ENCODE measurements at regions not wholly inside any gene's neighbourhood (a gene's known extent, or its start where the extent isn't known, plus 50 kb on each side); places are given as distances from the start of the nearest gene placed in this dataset.
A peak's percentile ranks its signal among the peaks of the same experiment; 100 is the strongest.

DNA sequence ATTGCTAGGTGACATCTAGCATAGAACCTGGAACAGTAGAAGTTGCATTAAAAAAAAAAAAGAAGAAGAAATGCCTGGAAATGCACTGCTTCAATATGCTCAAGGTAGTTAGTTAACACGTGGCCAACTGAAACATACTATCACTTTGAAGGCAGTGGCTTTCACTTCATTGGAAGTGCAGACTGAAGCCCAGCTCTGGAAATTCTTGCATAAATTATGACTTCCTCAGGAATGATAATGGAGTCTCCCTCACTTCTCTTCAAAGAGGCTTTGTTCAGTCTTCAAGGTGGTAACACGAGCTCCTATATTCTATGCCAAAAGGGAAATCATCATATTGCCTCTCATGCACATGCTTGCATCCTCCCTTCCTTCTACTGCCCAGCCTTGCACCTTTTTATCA, 715.9 kb upstream of the API5 start:
- DNase-seq (ENCODE audit: low read depth) = no peak

DNA sequence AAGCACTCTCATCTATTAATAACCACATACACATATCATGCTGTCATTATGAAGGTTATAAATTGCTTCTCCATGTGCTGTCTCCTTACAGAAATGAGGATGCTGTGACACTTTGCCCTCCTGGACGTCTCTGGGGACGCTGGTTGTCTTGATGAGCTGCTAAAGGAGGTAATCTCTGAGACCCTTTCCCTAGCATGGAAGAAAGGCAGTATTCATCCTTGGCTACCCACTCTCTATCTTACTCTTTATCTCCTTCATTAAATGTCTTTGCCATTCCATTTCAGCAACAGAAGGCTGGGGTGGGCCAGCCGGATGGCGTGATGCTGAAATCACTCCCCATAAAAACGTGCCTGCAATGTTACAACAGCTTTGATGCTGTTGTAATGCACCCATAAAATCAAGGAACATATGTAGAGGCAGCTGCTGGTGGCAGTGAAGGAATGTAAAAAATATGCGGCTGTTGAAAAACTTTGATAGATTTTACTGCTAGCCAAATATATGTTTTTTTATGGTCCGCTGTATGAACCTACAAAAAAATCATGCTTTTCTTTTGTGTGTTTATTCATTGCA, 715.1 kb upstream of the API5 start:
- DNase-seq (ENCODE audit: low read depth) = no peak

DNA sequence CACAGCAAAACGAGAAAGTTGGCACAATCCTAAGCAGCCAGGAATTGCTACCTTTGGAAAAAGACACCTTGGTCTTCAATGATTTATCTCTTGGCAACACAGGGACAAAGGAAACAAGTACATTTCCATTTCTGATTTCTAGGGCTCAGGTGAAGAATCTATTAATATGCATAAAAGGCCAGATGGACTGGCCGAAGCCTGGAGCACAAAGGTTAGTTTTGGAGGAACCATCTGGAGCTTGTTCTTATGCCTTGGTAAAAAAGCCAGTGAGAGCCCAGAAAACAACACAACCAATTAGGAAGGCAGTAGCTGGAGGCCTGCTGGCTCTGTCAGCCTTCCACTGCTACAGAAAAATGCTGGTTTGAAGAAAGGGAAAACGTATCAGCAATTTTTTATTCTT, 713.5 kb upstream of the API5 start:
- DNase-seq (ENCODE audit: low read depth) = no peak

DNA sequence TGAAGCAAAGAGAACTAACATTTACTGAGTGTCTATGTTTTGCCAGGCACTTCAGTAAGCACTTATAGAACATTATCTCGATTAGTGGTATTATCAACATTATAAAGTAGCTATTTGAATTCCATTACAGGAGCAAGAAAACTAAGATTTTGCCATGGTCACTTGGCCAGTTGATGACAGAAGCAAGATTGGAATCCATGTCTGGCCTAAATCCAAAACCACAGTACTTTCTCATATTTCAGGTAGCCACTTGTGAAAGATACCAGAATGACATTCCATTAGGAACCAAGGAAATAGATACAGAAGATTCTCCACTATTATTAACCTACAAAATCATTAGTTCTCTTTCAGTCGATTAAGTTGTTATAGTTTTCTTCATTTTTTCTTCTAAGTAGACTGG, 691.0 kb upstream of the API5 start:
- DNase-seq (ENCODE audit: low read depth) = no peak

DNA sequence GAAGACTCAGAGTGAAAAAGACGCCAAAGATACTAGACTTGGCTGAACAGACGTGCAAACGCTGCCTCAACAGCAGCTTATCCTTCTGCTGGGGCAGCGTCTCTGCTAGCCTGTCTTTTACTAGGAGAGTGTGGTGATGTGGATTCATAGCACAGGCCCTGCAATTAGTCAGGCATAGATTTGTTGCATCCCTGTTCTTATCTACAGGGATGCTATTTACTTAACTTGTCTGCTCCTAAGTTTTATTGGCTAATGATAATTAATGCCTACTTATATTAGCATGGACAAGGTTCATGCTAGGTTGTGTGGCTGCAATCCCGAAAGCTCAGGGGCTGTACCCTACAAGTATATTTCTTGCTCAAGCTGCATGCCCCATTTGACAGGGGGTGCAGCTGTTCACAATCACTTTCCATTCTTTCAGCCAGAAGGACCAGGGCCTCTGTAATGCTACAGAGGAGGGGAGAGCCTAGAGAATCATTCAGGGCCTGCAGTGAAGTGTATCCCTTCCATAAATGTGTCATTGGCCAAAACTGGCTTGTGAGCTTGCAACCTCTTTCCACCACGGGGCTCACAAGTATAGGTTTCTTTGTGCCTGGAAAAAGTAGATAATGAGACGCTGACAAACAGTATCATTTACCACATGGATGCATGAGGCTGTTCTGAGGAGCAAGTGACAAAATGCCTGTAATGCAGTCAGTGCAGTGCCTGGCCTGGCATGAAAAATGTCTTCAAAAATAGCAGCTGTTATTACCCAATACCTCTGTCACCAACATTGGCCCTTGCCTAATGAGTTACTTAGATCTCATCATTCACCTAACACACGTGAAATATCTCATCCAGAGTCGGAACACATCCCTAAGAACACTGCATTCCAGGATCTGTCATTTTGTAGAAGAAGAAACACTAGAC, 685.8 kb upstream of the API5 start:
- no peak for DNase-seq (ENCODE audit: low read depth)

DNA sequence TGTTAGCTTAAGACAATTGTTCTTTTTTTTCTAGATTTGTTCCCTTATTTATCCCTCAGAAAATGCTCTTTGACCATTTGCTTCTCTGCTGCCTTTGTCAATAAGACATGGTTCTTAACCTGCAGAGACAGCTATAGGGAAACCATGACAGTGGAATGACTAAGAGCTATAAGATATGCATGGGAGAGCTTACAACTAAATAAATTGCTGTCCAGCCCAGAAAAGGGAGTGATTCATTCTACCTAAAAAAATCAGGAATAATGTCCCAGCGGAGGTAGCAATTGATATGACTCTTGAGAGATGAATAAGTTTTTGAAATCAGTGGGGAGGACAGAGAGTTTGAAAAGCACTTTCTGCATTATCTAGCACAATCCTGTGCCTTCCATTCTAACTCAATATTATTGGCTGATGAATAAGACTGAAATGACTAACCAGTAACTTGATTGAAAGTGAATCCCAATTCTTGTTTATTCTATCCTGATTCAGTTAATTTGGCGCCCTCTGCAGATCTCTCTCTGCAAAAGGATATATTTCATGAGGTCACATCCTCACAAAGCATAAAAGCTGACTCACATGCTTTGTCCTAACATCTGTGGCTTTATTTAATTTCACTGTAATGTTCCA, 680.5 kb upstream of the API5 start:
- peak; percentile 7 for DNase-seq (ENCODE audit: low read depth)

DNA sequence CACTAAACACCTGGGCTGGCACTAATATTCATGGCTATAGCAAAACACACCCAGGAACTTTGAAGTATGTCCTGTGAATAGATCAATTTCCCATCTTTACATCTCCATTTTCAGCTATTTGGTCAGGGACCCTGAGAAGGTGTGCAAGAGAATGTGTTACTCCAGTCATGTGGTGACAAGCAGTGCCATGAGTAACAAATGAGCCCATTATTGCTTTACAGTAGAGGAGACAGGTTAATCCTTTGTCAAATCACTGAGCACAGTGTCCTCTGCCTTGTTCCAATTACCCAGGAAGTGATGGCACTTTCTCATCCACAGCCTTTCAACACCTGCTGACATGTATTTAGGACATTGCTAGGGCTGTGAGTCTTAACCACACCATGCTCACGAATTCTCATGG, 664.8 kb upstream of the API5 start:
- DNase-seq (ENCODE audit: low read depth) = no peak

DNA sequence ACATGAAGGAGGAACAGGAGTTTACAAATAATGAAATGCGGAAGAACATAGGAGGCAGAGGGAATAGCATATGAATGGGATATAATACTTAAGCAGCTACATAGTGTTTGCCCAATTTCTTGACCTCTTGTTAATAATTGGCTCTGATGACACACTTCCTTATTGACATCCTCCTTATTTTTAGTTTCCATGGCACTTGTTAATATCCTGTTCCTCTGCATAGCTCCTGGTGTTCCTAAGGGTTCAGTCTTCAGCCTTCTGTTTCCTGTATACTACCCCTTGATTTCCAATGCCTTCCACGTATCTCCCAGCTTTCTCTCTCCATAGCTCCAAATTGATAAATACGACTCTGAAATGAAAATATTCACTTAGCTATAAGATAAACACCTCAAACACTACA, 663.8 kb upstream of the API5 start:
- no peak for DNase-seq (ENCODE audit: low read depth)

DNA sequence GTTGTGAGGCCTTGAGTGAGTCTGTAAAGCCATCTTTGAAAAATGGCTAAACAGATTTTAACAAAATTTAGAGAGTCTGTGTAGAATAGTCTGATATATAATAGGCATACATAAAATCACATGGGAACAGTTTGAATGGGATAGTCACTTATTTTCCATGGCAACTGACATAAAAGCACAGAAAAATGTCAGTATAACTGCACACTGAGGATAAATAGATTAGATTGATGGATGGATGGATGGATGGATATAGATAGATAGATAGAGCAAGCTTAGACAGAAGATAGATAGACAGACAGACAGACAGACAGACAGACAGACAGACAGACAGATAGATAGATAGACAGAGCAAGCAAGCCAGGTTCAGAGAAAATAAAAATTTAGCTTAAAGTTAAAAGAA, 660.2 kb upstream of the API5 start:
- no peak for DNase-seq (ENCODE audit: low read depth)

DNA sequence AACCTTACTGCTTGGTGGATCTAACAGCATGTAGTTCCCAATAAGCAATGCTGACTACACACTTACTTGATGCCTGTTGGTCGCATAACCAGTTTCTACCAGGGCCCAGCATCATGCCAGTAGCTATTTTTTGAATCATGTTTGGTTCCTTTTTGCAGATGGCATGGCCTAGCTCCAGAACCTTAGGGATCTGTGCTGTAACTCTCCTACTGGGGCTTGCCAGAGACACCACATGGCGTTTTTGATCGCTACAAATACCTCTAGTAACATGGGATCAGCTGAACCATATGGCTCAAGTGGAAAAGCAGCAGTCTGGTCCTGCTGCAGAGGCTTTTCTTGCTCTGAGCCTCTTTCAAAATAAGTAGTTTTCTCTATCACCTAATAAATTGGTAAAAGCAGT, 654.6 kb upstream of the API5 start:
- no peak for DNase-seq (ENCODE audit: low read depth)

DNA sequence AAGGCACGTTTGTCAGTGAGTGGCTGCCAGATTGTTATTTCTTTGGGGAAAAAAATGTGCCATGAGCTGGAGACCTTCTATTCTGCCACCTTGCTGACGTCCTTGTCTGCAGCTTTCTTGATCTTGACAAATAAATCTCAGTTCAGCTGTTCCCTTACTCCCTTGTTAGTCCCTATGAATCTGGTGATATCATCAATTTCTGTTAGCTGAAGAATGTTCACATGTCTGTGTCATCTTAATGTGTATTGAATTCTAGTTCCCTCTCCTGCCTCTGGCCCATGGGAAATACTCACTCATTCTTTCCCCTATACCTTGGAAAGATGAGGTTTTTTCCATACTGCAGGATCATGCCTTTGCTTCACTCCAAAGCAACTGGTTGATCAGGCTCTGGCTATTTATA, 649.9 kb upstream of the API5 start:
- DNase-seq (ENCODE audit: low read depth) = no peak

DNA sequence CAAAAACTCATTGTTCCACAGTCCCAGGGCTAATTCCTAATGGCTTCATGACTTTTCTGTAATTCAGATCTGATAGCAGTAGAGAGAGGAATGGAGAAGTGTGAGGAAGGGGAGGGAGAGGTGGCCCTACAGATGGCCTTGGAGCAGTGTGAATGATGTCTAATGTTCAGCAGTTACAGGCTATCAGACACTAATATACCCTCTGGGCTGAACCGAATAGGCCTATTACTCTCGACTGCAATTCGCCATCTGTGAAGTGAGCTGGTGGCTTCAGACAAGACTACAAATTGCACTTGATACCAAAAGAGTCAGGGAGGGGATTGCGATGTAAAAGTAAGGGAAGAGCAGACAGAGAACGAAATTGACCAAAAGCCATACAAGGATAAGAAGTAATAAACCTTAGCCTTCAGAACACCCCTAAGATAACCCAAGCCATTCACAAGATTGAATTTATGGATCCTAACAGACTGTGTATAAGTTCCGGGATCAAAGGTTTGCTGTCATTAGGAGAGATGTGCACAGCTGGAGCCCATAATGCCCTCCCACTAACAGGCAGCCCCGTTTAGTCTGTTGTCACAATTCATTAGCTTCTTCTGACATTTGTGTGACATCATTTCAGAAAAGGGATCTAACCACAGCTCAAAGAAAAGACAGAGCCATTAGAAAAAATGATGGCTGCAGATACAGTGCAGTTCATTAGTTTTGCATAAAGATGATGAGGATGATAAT, 642.4 kb upstream of the API5 start:
- DNase-seq (ENCODE audit: low read depth) = no peak

DNA sequence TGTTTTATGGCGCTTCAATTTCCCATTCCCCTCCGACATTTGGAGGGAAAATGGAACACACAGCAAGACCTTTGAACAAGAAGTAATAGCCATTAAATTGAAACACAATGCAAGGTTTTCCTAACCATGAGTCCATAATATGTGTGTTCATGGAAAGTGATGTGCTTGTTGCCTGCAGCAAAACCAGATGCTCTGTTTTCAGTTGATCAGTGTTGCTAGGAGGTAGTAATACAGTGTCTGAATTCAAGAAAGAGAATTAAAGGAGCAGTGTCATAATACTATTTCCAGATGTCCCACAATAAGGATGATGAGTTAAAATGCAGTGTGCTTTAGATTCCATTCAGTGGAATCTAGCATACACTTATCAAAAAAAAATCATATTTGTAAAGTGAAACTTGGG, 637.4 kb upstream of the API5 start:
- DNase-seq (ENCODE audit: low read depth) = no peak

DNA sequence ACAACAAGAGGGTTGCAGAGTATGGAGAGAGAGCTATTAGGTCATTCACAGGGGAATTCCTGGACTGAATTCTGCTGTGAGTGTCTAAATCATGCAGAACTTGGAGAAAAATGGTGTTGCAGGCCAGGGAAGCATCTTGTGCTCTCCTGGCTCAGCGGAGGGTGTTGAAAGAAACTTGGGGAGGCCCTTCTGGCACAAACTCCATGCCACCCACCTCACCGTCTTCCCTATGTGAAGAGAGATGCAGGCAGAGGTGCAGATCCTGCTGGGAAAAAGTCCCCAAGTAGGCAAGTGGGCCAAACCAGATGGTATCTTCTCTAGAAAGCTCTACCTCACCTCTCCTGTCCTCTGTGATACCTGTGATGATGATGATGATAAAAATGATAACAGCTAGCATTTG, 604.3 kb upstream of the API5 start:
- DNase-seq (ENCODE audit: low read depth) = no peak

DNA sequence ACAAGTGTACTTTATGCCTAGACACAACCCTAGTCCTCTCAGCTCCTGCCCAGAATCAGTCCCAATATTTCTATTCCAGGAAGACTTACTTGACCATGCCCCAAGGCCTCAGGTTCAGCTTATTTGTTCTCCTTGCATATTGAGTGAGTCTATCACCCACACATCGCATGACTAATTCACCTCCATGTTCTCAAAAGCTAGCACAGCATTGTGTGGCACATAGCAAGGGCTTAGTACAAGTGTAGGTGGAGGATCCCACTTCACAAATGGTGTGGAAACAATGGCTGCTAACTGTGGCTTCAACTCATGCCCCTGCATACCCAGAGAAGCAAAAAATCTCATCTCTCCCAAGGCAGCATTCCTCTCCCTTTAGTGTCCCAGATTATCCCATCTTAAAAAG, 602.6 kb upstream of the API5 start:
- no peak for DNase-seq (ENCODE audit: low read depth)

DNA sequence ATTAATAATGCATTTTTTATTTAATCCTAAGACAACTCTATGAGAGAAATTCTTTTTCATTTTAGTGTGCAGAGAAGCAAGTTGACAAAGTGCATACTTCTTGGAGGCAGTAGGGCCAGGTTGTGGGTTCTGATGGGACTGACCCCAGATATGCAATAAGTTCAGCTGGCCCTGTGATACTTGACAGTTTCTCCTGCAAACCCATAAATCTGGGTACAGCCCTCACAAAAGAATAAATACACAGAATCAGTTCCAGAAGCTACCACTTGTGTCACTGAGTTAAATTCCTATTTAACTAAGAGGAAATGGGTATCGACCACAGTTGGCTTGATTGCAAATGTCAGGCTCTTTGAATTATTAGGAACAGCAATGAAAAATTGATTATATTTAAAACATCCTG, 598.5 kb upstream of the API5 start:
- DNase-seq (ENCODE audit: low read depth) = no peak

DNA sequence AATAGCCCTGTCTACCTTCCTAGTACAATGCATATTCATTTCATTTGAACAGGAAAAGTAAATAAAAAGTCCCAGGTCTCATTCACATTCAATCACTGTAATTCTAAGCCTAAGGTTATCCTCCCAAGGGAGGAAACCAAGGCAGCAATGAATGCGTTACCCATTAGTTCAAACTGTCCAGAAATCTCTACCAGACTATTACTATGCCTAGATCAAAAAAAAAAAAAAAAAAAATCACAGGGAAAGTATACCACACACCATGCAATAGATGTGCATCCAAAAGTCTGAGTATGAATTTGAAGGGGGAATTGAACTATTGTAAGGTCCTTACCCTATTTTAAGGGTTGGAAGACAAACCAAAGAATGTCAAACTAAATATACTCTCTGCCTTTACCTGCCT, 598.0 kb upstream of the API5 start:
- no peak for DNase-seq (ENCODE audit: low read depth)

DNA sequence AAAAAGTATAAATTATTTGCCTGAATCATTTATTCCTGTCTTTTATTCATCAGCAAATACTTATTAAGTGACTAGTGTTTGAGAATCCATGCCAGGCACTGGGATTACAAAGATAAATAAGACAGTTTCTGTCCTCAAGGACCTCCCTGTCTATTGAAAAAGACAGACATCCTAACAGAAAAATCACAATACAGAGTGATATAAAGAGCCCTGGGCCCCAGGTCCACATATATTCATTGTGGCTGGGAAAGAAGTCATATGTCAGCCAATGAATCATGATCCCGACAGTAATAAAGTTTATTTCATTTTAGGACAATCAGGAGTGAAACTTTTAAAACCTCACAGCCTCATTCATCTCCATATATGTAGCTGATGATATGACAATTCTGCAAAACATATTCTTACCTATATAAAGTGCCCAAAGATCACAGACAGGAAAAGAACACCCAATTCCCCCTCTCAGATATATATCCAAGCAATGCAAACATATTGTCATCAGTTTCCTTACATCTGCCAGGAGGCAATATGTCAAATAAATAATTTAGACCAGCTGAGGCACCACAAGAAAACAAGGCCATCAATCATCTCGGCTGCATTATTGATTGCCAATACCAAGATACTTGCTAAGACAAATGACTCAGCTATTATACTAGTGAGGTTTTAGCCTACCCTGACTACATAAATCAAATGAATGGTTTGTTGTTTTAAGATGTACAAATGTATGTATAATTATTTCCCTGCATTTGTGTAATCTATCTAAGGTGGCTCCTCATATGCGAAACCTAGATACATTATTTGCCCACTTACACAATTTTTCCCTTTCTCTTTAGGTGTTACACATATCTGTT, 590.9 kb upstream of the API5 start:
- DNase-seq (ENCODE audit: low read depth) = no peak

DNA sequence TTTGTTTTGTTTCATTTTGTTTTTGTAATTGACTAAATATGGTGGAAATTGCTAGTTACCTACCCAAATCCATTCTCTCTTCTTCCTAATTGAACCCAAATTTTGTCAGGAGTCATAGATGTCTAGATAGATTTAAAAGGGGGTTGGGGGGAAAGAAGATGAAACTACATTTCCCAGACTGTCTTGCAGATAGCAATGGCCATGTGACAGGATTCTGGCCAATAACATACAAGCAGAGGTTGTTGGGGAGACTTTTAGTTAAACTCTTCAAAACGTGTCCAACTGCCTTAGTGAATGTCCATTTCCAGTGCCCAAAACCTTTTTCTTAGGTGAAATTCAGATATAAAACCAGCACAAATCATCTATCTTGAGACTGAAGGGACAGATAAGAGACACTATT, 583.9 kb upstream of the API5 start:
- no peak for DNase-seq (ENCODE audit: low read depth)

DNA sequence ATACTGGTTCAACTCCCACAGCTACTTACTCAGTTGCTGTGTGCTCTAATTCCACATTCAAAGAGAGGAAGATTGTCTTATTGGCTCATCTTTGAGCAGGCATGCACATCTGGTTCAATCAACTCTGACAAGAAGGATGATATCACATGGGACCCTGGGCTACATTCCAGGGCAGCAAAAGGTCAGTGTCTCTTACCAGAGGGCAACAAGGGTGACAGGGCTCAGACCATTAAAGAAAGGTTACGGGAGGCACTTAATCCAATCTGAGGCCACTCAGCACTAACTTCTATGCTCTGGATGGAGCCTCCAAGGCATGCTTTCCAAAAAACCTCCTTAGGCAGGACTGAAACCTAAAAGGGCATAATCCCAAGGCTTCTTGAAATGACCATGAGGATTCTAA, 549.4 kb upstream of the API5 start:
- no peak for DNase-seq (ENCODE audit: low read depth)

DNA sequence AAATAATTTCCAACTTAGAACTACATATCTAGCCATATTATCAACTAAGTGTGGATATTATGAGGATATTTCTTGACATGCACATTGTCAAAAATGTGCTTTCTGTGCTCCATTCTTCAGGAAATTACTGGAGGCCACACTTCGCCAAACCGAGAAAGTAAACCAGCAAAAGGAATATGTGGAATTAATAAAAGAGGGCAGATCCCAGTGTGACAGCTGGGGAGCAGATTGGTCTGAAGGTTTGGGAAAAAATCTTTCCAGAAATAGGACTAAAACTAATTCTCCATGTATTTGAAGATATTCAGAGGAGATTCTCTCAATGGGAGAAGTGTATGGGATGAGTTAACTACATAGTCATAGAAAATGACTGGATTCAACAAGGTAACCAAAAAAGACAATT, 546.9 kb upstream of the API5 start:
- DNase-seq (ENCODE audit: low read depth) = no peak

DNA sequence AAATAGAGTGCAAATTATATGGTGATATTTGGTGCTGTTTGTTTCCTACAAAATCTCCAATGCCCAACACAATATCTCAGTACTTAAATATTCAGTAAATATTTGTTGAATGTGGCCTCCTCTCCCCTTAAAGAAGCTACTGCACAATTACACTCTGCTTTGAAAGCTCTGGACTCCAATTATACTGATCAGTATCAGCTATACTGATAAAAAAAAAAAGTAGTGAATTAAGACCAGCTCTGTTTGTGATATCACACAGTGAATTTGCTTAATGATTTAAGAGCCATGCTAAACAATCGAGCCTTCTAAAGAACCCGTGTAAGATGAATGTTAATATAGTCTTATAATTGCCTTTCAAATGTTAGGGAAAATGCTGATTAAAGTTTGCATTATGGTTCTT, 543.2 kb upstream of the API5 start:
- DNase-seq (ENCODE audit: low read depth) = no peak

All from ELR (cell line).